ENCODE measurements at regions not wholly inside any gene's neighbourhood (a gene's known extent, or its start where the extent isn't known, plus 50 kb on each side); places are given as distances from the start of the nearest gene placed in this dataset.

DNA sequence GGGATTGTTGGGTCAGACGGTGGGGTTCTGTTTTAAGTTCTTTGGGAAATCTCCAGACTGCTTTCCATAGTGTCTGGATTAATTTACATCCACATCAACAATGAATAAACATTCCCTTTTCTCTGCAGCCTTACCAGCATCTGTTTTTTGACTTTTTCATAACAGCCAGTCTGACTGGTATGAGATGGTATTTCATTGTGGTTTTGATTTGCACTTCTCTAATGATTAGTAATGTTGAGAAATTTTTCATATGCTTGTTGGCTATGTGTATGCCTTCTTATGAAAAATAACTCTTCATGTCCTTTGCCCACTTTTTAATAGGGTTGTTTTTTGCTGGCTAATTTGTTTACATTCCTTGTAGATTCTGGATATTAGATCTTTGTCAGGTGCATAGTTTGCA is 140.8 kb upstream of the CNTN1 start:
- TF ChIP-seq, protein P1, sequence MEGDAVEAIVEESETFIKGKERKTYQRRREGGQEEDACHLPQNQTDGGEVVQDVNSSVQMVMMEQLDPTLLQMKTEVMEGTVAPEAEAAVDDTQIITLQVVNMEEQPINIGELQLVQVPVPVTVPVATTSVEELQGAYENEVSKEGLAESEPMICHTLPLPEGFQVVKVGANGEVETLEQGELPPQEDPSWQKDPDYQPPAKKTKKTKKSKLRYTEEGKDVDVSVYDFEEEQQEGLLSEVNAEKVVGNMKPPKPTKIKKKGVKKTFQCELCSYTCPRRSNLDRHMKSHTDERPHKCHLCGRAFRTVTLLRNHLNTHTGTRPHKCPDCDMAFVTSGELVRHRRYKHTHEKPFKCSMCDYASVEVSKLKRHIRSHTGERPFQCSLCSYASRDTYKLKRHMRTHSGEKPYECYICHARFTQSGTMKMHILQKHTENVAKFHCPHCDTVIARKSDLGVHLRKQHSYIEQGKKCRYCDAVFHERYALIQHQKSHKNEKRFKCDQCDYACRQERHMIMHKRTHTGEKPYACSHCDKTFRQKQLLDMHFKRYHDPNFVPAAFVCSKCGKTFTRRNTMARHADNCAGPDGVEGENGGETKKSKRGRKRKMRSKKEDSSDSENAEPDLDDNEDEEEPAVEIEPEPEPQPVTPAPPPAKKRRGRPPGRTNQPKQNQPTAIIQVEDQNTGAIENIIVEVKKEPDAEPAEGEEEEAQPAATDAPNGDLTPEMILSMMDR (conservative IDR thresholded peaks at IDR 0.05; ENCODE audit: low read depth, low read length): no peak
- no peak for DNase-seq (ENCODE audit: low read depth)
- H3K4me3 ChIP-seq (ENCODE audit: low read depth, low read length): no peak overlapping the region

DNA sequence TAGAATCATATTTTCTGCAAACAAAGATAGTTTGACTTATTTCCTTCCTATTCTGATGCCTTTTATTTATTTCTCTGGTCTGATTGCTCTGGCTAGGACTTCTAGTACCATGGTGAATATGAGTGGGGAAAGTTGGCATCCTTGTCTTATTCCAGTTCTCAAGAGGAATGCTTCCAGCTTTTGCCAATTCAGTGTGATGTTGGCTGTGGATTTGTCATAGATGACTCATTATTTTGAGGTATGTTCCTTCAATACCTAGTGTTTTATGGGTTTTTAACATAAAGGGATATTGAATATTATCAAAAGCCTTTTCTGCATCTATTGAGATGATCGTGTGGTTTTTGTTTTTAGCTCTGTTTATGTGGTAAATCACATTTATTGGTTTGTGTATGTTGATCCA is 139.4 kb upstream of the CNTN1 start:
- no peak overlapping the region for H3K4me3 ChIP-seq (ENCODE audit: low read depth, low read length)
- TF ChIP-seq, protein P1 (conservative IDR thresholded peaks at IDR 0.05; ENCODE audit: low read depth, low read length): no peak
- DNase-seq (ENCODE audit: low read depth): no peak

DNA sequence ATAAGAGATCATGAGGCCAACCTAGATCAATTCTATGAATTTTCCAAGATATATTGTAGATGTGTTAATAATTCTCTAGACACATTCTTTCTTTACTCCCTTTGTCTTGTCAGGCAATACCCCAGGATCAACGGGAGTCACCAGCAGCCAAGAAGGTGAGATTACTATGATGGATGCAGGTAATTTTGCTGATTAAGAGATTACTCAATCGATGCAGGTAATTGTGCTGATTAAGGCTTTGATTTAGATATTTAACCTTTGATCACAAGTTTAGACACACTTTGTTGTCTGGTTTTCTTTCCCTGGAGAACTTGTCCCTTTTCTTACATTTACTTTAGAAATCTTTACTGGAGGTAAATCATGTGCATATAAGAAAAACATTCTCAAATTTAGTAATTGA is 134.3 kb upstream of the CNTN1 start:
- no peak for DNase-seq (ENCODE audit: low read depth)
- H3K4me3 ChIP-seq (ENCODE audit: low read depth, low read length): no peak overlapping the region
- TF ChIP-seq, protein P1 (conservative IDR thresholded peaks at IDR 0.05; ENCODE audit: low read depth, low read length): no peak

DNA sequence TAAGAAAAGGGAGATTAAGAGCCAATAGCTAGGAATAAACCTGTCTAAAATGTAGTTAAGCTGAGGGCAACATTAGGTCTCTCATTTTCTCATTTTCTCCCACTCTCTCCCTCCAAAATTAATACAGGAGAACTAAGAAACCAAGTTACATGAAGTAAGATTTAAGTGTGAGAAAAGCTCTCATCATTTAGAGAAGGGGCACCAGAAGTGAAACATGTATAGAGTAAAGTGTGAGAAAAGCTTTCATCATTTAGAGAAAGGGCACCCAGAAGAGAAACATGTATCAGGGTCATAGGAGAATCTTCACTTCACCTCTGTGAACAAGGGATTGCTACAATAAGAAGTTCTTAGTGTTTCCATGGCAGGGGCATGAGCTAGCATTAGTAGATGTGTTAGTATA is 132.4 kb upstream of the CNTN1 start:
- no peak for DNase-seq (ENCODE audit: low read depth)
- H3K4me3 ChIP-seq (ENCODE audit: low read depth, low read length): no peak overlapping the region
- TF ChIP-seq, protein P1 (conservative IDR thresholded peaks at IDR 0.05; ENCODE audit: low read depth, low read length): no peak

DNA sequence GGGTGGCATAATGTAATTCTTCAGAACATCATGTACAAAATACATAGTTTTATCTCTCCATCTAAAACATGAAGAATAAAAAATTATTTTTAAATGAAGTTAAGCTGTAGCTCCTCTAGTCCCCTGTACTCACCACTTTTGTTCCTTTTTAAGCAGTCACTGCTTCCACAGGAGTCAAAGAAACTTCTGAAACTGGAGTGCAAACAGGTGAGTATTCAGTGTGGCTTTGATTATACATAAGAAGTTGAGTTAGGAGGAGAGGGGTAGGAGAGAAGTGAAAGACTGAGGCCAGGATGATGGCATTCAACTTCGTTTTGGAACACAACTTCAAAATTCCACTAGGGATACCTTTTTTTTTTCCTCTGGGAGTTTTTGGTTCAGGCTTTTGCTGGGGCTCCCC is 131.4 kb upstream of the CNTN1 start:
- TF ChIP-seq, protein P1 (conservative IDR thresholded peaks at IDR 0.05; ENCODE audit: low read depth, low read length): no peak
- no peak overlapping the region for H3K4me3 ChIP-seq (ENCODE audit: low read depth, low read length)
- DNase-seq (ENCODE audit: low read depth): no peak

DNA sequence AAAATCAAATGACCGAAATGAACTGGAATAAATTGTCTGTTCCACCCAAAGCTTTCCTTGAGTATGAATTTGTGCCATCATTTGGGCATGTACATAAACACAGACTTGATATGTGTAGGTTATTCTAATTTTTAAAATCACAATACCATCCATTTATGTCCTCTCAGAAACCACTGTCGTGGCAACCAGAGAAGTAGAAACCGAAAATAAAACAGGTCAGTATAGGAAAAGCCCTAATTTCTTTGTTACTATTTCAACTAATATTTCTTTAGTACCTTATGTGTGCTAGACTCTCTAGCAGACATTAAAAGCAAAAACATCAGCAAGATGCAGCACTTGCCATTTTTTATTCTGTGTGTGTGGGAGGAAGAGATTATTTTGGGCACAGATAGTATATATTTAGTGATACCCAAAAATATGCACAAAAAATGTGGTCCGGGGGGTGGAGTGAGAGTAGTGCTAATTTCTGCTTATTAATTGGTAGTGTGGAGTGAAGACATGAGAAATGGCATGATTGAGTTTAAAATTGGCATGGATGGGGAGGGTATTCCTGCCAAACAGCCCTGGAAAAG is 130.8 kb upstream of the CNTN1 start:
- no peak for DNase-seq (ENCODE audit: low read depth)
- no peak overlapping the region for H3K4me3 ChIP-seq (ENCODE audit: low read depth, low read length)
- TF ChIP-seq, protein P1 (conservative IDR thresholded peaks at IDR 0.05; ENCODE audit: low read depth, low read length): no peak

DNA sequence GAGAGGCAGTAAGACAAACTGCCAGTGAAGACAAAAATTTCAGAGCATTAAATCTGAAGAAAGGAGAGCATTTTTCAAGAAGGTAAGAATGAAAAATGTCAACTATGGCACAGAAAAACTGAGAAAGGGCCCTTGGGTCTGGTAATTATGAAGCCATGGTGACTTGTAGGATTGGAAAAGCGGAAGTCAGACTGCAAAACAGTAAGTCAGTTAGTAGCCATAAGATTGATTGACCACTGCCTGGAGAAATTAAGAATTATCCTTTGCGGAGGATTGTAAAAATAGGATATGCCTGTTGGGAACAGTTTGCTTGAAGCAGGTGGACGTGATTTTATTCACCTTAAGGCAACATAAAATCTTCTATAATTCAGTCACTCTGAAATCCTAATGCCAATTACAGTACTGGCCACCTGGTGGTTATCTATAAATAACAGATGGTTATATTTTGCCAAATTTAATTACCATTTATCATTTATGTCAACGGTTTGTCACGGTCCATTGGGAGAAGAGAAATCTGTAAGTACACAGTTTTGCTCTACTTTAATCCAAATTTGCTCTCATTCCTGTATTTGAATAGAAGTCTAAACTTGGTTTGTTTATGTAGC is 127.1 kb upstream of the CNTN1 start:
- H3K4me3 ChIP-seq (ENCODE audit: low read depth, low read length): no peak overlapping the region
- TF ChIP-seq, protein P1 (conservative IDR thresholded peaks at IDR 0.05; ENCODE audit: low read depth, low read length): no peak
- no peak for DNase-seq (ENCODE audit: low read depth)
